CD14-positive monocyte (primary cell): ENCODE measurements at regions not wholly inside any gene's neighbourhood (a gene's known extent, or its start where the extent isn't known, plus 50 kb on each side); places are given as distances from the start of the nearest gene placed in this dataset.

Experiments used
- DNase-seq, 3 donors: peaks; one replicate each; pipeline ENCODE4 v3.0.0-alpha.2; 2011 to 2022
- H2AFZ ChIP-seq: 2 replicates; pipeline ENCODE4 v1.6.0; 2012; ENCODE audit warnings: mild to moderate bottlenecking, low read depth, low read length, inconsistent platforms; ENCODE audit not compliant: insufficient read depth, poor library complexity, severe bottlenecking
- H3K27ac ChIP-seq, 2 donors: 1 replicate in 1 of 2; 2 replicates in 1 of 2; pipeline ENCODE4 v1.5.1; 2012 to 2013; ENCODE audit warnings: low read length in 2 of 2, control low read depth in 1 of 2, inconsistent platforms in 1 of 2, low read depth in 1 of 2, mild to moderate bottlenecking in 1 of 2
- H3K27me3 ChIP-seq, 2 donors: one replicate each; pipeline versions ENCODE4 v1.6.0 to v1.6.1; 2011 to 2013; ENCODE audit warnings: low read length in 2 of 2; ENCODE audit not compliant: control insufficient read depth in 2 of 2, insufficient read depth in 2 of 2
- H3K36me3 ChIP-seq, 2 donors: replicated peaks in 1 of 2; 1 replicate in 1 of 2; 2 replicates in 1 of 2; pipeline versions ENCODE4 v1.5.1 to v1.6.1; 2012 to 2013; ENCODE audit warnings: low read length in 2 of 2, control low read depth in 1 of 2, inconsistent platforms in 1 of 2, mild to moderate bottlenecking in 1 of 2; ENCODE audit not compliant: insufficient read depth in 2 of 2, control insufficient read depth in 1 of 2
- H3K4me1 ChIP-seq, 2 donors: 1 replicate in 1 of 2; 2 replicates in 1 of 2; pipeline versions ENCODE4 v1.5.1 to v1.6.1; 2012 to 2013; ENCODE audit warnings: low read length in 2 of 2, control low read depth in 1 of 2, inconsistent platforms in 1 of 2, mild to moderate bottlenecking in 1 of 2, moderate library complexity in 1 of 2; ENCODE audit not compliant: insufficient read depth in 2 of 2, control insufficient read depth in 1 of 2
- H3K4me2 ChIP-seq: replicated peaks from 2 replicates; pipeline ENCODE3; 2012; ENCODE audit warnings: low read length, moderate library complexity, mild to moderate bottlenecking; ENCODE audit not compliant: poor library complexity, severe bottlenecking; ENCODE audit errors: extremely low read depth
- H3K4me3 ChIP-seq, 3 experiments: fragments of 200-600 bp in 1 of 3; sonication (generic) in 1 of 3; replicated peaks in 1 of 3; 1 replicate in 2 of 3; 2 replicates in 1 of 3; pipeline ENCODE4 v1.5.1; 2011 to 2013; ENCODE audit warnings: low read length in 3 of 3, mild to moderate bottlenecking in 3 of 3, control low read depth in 2 of 3, low read depth in 2 of 3, inconsistent platforms in 1 of 3, moderate library complexity in 1 of 3
- H3K79me2 ChIP-seq: 2 replicates; pipeline ENCODE4 v1.6.0; 2012; ENCODE audit warnings: mild to moderate bottlenecking, control low read depth, inconsistent platforms, low read length, moderate library complexity; ENCODE audit not compliant: insufficient read depth
- H3K9ac ChIP-seq: 2 replicates; pipeline ENCODE4 v1.6.0; 2017; ENCODE audit warnings: low read length, mild to moderate bottlenecking; ENCODE audit not compliant: insufficient read depth, poor library complexity, severe bottlenecking
- H3K9me3 ChIP-seq, 2 donors: replicated peaks in 1 of 2; 1 replicate in 1 of 2; 2 replicates in 1 of 2; pipeline versions ENCODE4 v1.5.1 to v1.6.1; 2012 to 2013; ENCODE audit warnings: low read length in 2 of 2, control low read depth in 1 of 2; ENCODE audit not compliant: control insufficient read depth in 1 of 2, insufficient read depth in 1 of 2
- H4K20me1 ChIP-seq: 2 replicates; pipeline ENCODE4 v1.6.0; 2012; ENCODE audit warnings: mild to moderate bottlenecking, low read length, control low read depth, moderate library complexity; ENCODE audit not compliant: insufficient read depth
- H3K27ac Mint-ChIP-seq, 7 donors: one replicate each; pipeline ENCODE4 v1.8.0; 2020; ENCODE audit warnings: mild to moderate bottlenecking in 7 of 7, mixed read lengths in 7 of 7, moderate library complexity in 6 of 7, inconsistent platforms in 2 of 7
- H3K27me3 Mint-ChIP-seq, 3 donors: one replicate each; pipeline ENCODE4 v1.8.0; 2021 to 2022; ENCODE audit warnings: low read depth in 3 of 3, mild to moderate bottlenecking in 3 of 3, mixed read lengths in 3 of 3, moderate library complexity in 3 of 3, inconsistent platforms in 1 of 3
- H3K36me3 Mint-ChIP-seq, 2 donors: one replicate each; pipeline ENCODE4 v1.8.0; 2020; ENCODE audit warnings: mixed read lengths in 2 of 2, inconsistent platforms in 1 of 2, mild to moderate bottlenecking in 1 of 2
- H3K4me1 Mint-ChIP-seq: one replicate; pipeline ENCODE4 v1.8.0; 2020; ENCODE audit warnings: mild to moderate bottlenecking, mixed read lengths
- H3K4me3 Mint-ChIP-seq, 2 donors: one replicate each; pipeline ENCODE4 v1.8.0; 2020; ENCODE audit warnings: mild to moderate bottlenecking in 2 of 2, mixed read lengths in 2 of 2, moderate library complexity in 1 of 2
- H3K9me3 Mint-ChIP-seq, 7 donors: one replicate each; pipeline ENCODE4 v1.8.0; 2020 to 2022; ENCODE audit warnings: mixed read lengths in 7 of 7, mild to moderate bottlenecking in 6 of 7, moderate library complexity in 6 of 7, inconsistent platforms in 2 of 7
- CTCF ChIP-seq: fragments of 200-600 bp; IDR thresholded peaks from one replicate; pipeline ENCODE4 v1.8.0; 2022; ENCODE audit warnings: antibody characterized with exemption, mild to moderate bottlenecking
- WGBS: methylation state at CpG from one replicate; pipeline ENCODE4 v1.1.5; 2013; ENCODE audit warnings: missing lambda C conversion rate; ENCODE audit not compliant: insufficient coverage; 5-methylcytosine and 5-hydroxymethylcytosine counted together
- intact Hi-C, 2 donors: fragments of 100-400 bp; cut with micrococcal nuclease; formaldehyde crosslinking; loops; one replicate each; pipeline versions ENCODE4 v1.15.0 to v1.15.1; 2023

GRCh38 chr19:30107251-30107650, 165.2 kb downstream of the URI1 start:
- Histone ChIP-seq H3K79me2 (no peaks in the 10 kb centered on the region), H3K9ac (no peak overlapping the region), H3K36me3 (no peaks in the 10 kb centered on the region), H3K9me3 (no peaks in the 10 kb centered on the region), H3K4me1 (no peaks in the 10 kb centered on the region), H2AFZ (no peak overlapping the region), H3K27me3 (no peaks in the 10 kb centered on the region), H4K20me1 (no peaks in the 10 kb centered on the region), H3K4me3 (no peak overlapping the region), H3K27ac (no peak overlapping the region), H3K4me2 (no peak overlapping the region)
- 59% methylated on average over 6 of the region's 12 CpGs for WGBS
- peaks cover 0 to 5% (median 0%) of the 10 kb centered on the region in 7 donors for H3K9me3 Mint-ChIP-seq
- H3K4me3 Mint-ChIP-seq, result no peak overlapping the region
- H3K27me3 Mint-ChIP-seq, result peaks cover 7 to 12% (median 9%) of the 10 kb centered on the region in 3 donors
- DNase-seq, result no peak
- H3K4me1 Mint-ChIP-seq, result no peaks in the 10 kb centered on the region
- no peak for TF ChIP-seq CTCF
- H3K27ac Mint-ChIP-seq, result no peak overlapping the region
- H3K36me3 Mint-ChIP-seq, result no peaks in the 10 kb centered on the region
- intact Hi-C loops, result no loop called here

GRCh38 chr19:30109565-30109964, 167.5 kb downstream of the URI1 start:
- H3K27ac ChIP-seq, result no peak overlapping the region
- no CpG with 5 or more reads among the region's 5 CpGs for WGBS
- H2AFZ ChIP-seq, result no peak overlapping the region
- H3K27me3 ChIP-seq, result no peaks in the 10 kb centered on the region
- Mint-ChIP-seq H3K36me3 (no peaks in the 10 kb centered on the region), H3K4me3 (no peak overlapping the region), H3K9me3 (peaks cover 0 to 2% (median 0%) of the 10 kb centered on the region in 7 donors), H3K27me3 (peaks cover 7 to 9% (median 8%) of the 10 kb centered on the region in 3 donors), H3K27ac (no peak overlapping the region), H3K4me1 (no peaks in the 10 kb centered on the region)
- H3K36me3 ChIP-seq, result no peaks in the 10 kb centered on the region
- no peak for TF ChIP-seq CTCF
- no peaks in the 10 kb centered on the region for H3K4me1 ChIP-seq
- H3K4me2 ChIP-seq, result no peak overlapping the region
- no peak for DNase-seq
- H3K4me3 ChIP-seq, result no peak overlapping the region
- no peaks in the 10 kb centered on the region for H3K79me2 ChIP-seq
- H3K9me3 ChIP-seq, result no peaks in the 10 kb centered on the region
- H4K20me1 ChIP-seq, result no peaks in the 10 kb centered on the region
- no peak overlapping the region for H3K9ac ChIP-seq
- intact Hi-C loops, result no loop called here
